ENCODE measurements at regions not wholly inside any gene's neighbourhood (a gene's known extent, or its start where the extent isn't known, plus 50 kb on each side); places are given as distances from the start of the nearest gene placed in this dataset.

GRCh38 chr1:63266857-63267256 is 55.5 kb upstream of the FOXD3 start:
- TF ChIP-seq POLR2AphosphoS5 (IDR thresholded peaks at IDR 0.05; ENCODE audit: low read depth, low read length), result no peak
- TF ChIP-seq POLR2A (IDR thresholded peaks at IDR 0.05; ENCODE audit: low read depth, low read length), result no peak
- TF ChIP-seq SPI1 (IDR thresholded peaks at IDR 0.05; ENCODE audit: low read depth, low read length), result no peak
- TF ChIP-seq TAF1 (IDR thresholded peaks at IDR 0.05; ENCODE audit: low read depth, low read length), result no peak
- TF ChIP-seq POU2F2 (IDR thresholded peaks at IDR 0.05; ENCODE audit: low read depth, low read length), result no peak

Data from GM12891 (cell line).